ENCODE measurements at regions not wholly inside any gene's neighbourhood (a gene's known extent, or its start where the extent isn't known, plus 50 kb on each side); places are given as distances from the start of the nearest gene placed in this dataset.

- TF ChIP-seq CTCF (IDR thresholded peaks at IDR 0.05) = no peak
- no peak for TF ChIP-seq EZH2 (IDR thresholded peaks at IDR 0.05; ENCODE audit: borderline replicate concordance, insufficient read depth, low read depth, low read length, poor library complexity, severe bottlenecking)
These were observed 1635.5 kb downstream of the OTOL1 start for GRCh38 chr3:163132111-163132510.

Data from B cell (primary cell).